Liver (tissue), 8 donors: ENCODE measurements at regions not wholly inside any gene's neighbourhood (a gene's known extent, or its start where the extent isn't known, plus 50 kb on each side); places are given as distances from the start of the nearest gene placed in this dataset.

ENCODE experiments used
- DNase-seq: peaks from one replicate; pipeline ENCODE4 v3.0.0-alpha.2; 2017; ENCODE audit warnings: low spot score
- H3K27ac ChIP-seq, 2 donors: one replicate each; pipeline ENCODE4 v1.7.0; 2013; ENCODE audit warnings: inconsistent platforms in 2 of 2, low read length in 2 of 2, control low read depth in 1 of 2, low read depth in 1 of 2, mild to moderate bottlenecking in 1 of 2
- H3K27me3 ChIP-seq, 4 donors: one replicate each; pipeline versions ENCODE4 v1.6.1 to v1.7.0; 2013; ENCODE audit warnings: low read length in 3 of 4, inconsistent platforms in 1 of 4, mild to moderate bottlenecking in 1 of 4, moderate library complexity in 1 of 4; ENCODE audit not compliant: control insufficient read depth in 4 of 4, insufficient read depth in 4 of 4
- H3K36me3 ChIP-seq, 4 donors: one replicate each; pipeline versions ENCODE4 v1.6.1 to v1.7.0; 2013; ENCODE audit warnings: low read length in 3 of 4, mild to moderate bottlenecking in 3 of 4, low read depth in 1 of 4, moderate library complexity in 1 of 4; ENCODE audit not compliant: control insufficient read depth in 4 of 4, insufficient read depth in 3 of 4
- H3K4me1 ChIP-seq, 4 donors: one replicate each; pipeline versions ENCODE4 v1.6.1 to v1.7.0; 2013; ENCODE audit warnings: low read length in 3 of 4, mild to moderate bottlenecking in 3 of 4, moderate library complexity in 1 of 4; ENCODE audit not compliant: control insufficient read depth in 4 of 4, insufficient read depth in 4 of 4
- H3K4me3 ChIP-seq, 3 donors: one replicate each; pipeline versions ENCODE4 v1.6.1 to v1.7.0; 2013; ENCODE audit warnings: low read length in 3 of 3, control low read depth in 1 of 3, low read depth in 1 of 3, mild to moderate bottlenecking in 1 of 3
- H3K9ac ChIP-seq, 2 donors: one replicate each; pipeline ENCODE4 v1.7.0; 2013; ENCODE audit warnings: low read length in 2 of 2, mild to moderate bottlenecking in 2 of 2, moderate library complexity in 2 of 2, control low read depth in 1 of 2, low read depth in 1 of 2
- H3K9me3 ChIP-seq, 4 donors: one replicate each; pipeline versions ENCODE4 v1.6.1 to v1.7.0; 2013; ENCODE audit warnings: low read length in 3 of 4; ENCODE audit not compliant: control insufficient read depth in 4 of 4
- ATF3 ChIP-seq: IDR thresholded peaks from 2 replicates; pipeline ENCODE4 v1.6.1; 2016; ENCODE audit warnings: antibody characterized with exemption
- CTCF ChIP-seq: fragments of 150-350 bp; IDR thresholded peaks from 2 replicates; pipeline ENCODE4 v1.5.1; 2017; ENCODE audit warnings: improper control_type of control experiment, low read depth, low read length; ENCODE audit not compliant: missing input control
- EGR1 ChIP-seq, 2 donors: IDR thresholded peaks; 2 replicates each; pipeline ENCODE4 v1.6.1; 2016 to 2018; ENCODE audit warnings: antibody characterized with exemption in 2 of 2, low read depth in 2 of 2
- FOXA1 ChIP-seq: IDR thresholded peaks from 2 replicates; pipeline ENCODE4 v1.6.1; 2016; ENCODE audit warnings: antibody characterized with exemption
- FOXA2 ChIP-seq: IDR thresholded peaks from 2 replicates; pipeline ENCODE4 v1.6.1; 2016; ENCODE audit warnings: antibody characterized with exemption
- GABPA ChIP-seq, 2 donors: IDR thresholded peaks in 1 of 2; conservative IDR thresholded peaks in 1 of 2; 2 replicates each; pipeline ENCODE4 v1.6.1; 2016; ENCODE audit warnings: antibody characterized with exemption in 2 of 2, mild to moderate bottlenecking in 1 of 2, moderate library complexity in 1 of 2
- HNF4A ChIP-seq, 2 donors: conservative IDR thresholded peaks; 2 replicates each; pipeline ENCODE4 v1.6.1; 2016; ENCODE audit warnings: antibody characterized with exemption in 2 of 2, mild to moderate bottlenecking in 2 of 2
- JUND ChIP-seq, 2 donors: IDR thresholded peaks; 2 replicates each; pipeline ENCODE4 v1.6.1; 2016; ENCODE audit warnings: antibody characterized with exemption in 2 of 2
- MAX ChIP-seq: IDR thresholded peaks from 2 replicates; pipeline ENCODE4 v1.6.1; 2016; ENCODE audit warnings: antibody characterized with exemption
- NR2F2 ChIP-seq: IDR thresholded peaks from 2 replicates; pipeline ENCODE4 v1.6.1; 2016; ENCODE audit warnings: antibody characterized with exemption
- RAD21 ChIP-seq, 2 donors: IDR thresholded peaks; 2 replicates each; pipeline ENCODE4 v1.6.1; 2016; ENCODE audit warnings: antibody characterized with exemption in 2 of 2, mild to moderate bottlenecking in 2 of 2
- REST ChIP-seq: IDR thresholded peaks from 2 replicates; pipeline ENCODE4 v1.6.1; 2016; ENCODE audit warnings: antibody characterized with exemption, mild to moderate bottlenecking
- RXRA ChIP-seq, 2 donors: IDR thresholded peaks; 2 replicates each; pipeline ENCODE4 v1.6.1; 2017 to 2018; ENCODE audit warnings: antibody characterized with exemption in 2 of 2, mild to moderate bottlenecking in 1 of 2
- SP1 ChIP-seq: IDR thresholded peaks from 2 replicates; pipeline ENCODE4 v1.6.1; 2018; ENCODE audit warnings: antibody characterized with exemption, mild to moderate bottlenecking
- TAF1 ChIP-seq: conservative IDR thresholded peaks from 2 replicates; pipeline ENCODE4 v1.6.1; 2016; ENCODE audit warnings: antibody characterized with exemption, mild to moderate bottlenecking
- YY1 ChIP-seq: IDR thresholded peaks from 2 replicates; pipeline ENCODE4 v1.6.1; 2016; ENCODE audit warnings: antibody characterized with exemption, mild to moderate bottlenecking
- ZBTB33 ChIP-seq: IDR thresholded peaks from 2 replicates; pipeline ENCODE4 v1.6.1; 2016; ENCODE audit warnings: antibody characterized with exemption
- WGBS: extraction: QIAGEN DNeasy Blood & Tissue Kit; methylation state at CpG from one replicate; pipeline ENCODE4 v1.1.7; 2013; 5-methylcytosine and 5-hydroxymethylcytosine counted together
- donor health status: healthy.
- donor health status: healthy.
- donor health status: healthy.
- donor health status: healthy.
- donor health status: healthy.

GRCh38 chr6:126550323-126550722 is 210.4 kb downstream of the CENPW start:
- Histone ChIP-seq H3K4me3 (no peak overlapping the region), H3K9ac (no peak overlapping the region), H3K36me3 (no peaks in the 10 kb centered on the region), H3K27ac (no peak overlapping the region), H3K27me3 (no peaks in the 10 kb centered on the region), H3K4me1 (no peaks in the 10 kb centered on the region), H3K9me3 (no peaks in the 10 kb centered on the region)
- no peak for TF ChIP-seq CTCF
- no peak for TF ChIP-seq ATF3
- no peak for TF ChIP-seq RAD21 (IDR thresholded peaks at IDR 0.05)
- no peak for TF ChIP-seq HNF4A (conservative IDR thresholded peaks at IDR 0.05)
- 92% methylated on average over 5 of the region's 5 CpGs for WGBS
- DNase-seq = no peak

- no peak overlapping the region for H3K4me3 ChIP-seq
- peaks cover 0 to under 1% (median 0%) of the 10 kb centered on the region in 4 donors for H3K9me3 ChIP-seq
- WGBS = 79% methylated on average over 1 of the region's 1 CpG
- H3K9ac ChIP-seq = no peak overlapping the region
- DNase-seq = no peak
- no peak for TF ChIP-seq EGR1 (IDR thresholded peaks at IDR 0.05; ENCODE audit: low read depth in 2 of 2)
- no peak for TF ChIP-seq TAF1
- no peak for TF ChIP-seq HNF4A (conservative IDR thresholded peaks at IDR 0.05)
- no peak for TF ChIP-seq MAX
- TF ChIP-seq FOXA2 = no peak
- no peak for TF ChIP-seq YY1
- no peak for TF ChIP-seq GABPA (IDR thresholded peaks at IDR 0.05 in 1 of 2, conservative IDR thresholded peaks at IDR 0.05 in 1 of 2)
- TF ChIP-seq FOXA1 = no peak
- TF ChIP-seq RAD21 (IDR thresholded peaks at IDR 0.05) = no peak
- no peak for TF ChIP-seq ZBTB33
- no peak for TF ChIP-seq RXRA (IDR thresholded peaks at IDR 0.05)
- no peak for TF ChIP-seq NR2F2
- TF ChIP-seq REST = no peak
- no peak for TF ChIP-seq JUND (IDR thresholded peaks at IDR 0.05)
- no peak for TF ChIP-seq ATF3
- no peak for TF ChIP-seq SP1
- H3K27me3 ChIP-seq = no peaks in the 10 kb centered on the region
- H3K4me1 ChIP-seq = no peaks in the 10 kb centered on the region
- no peak overlapping the region for H3K27ac ChIP-seq
- H3K36me3 ChIP-seq = no peaks in the 10 kb centered on the region
These were observed 211.9 kb downstream of the CENPW start for GRCh38 chr6:126551832-126552231.
